ENCODE measurements at regions not wholly inside any gene's neighbourhood (a gene's known extent, or its start where the extent isn't known, plus 50 kb on each side); places are given as distances from the start of the nearest gene placed in this dataset.

- TF ChIP-seq ATF1 (CRISPR knock-in tag; IDR thresholded peaks at IDR 0.05) (no peak), EMX1 (CRISPR knock-in tag; IDR thresholded peaks at IDR 0.05) (no peak), ATF2 (CRISPR knock-in tag; IDR thresholded peaks at IDR 0.05; ENCODE audit: borderline replicate concordance, low read depth) (no peak), ETV6 (CRISPR knock-in tag; IDR thresholded peaks at IDR 0.05) (no peak), TP53 (CRISPR knock-in tag; IDR thresholded peaks at IDR 0.05) (no peak), ZNF512 (CRISPR knock-in tag; IDR thresholded peaks at IDR 0.05; ENCODE audit: borderline replicate concordance) (no peak)
- H3K4me3 Mint-ChIP-seq = no peak overlapping the region
- DNase-seq (ENCODE audit: low spot score) = no peak
- ChIA-PET CTCF (no interaction called here), POLR2A (no interaction called here)
- H3K36me3 Mint-ChIP-seq = no peaks in the 10 kb centered on the region
- no peaks in the 10 kb centered on the region for H3K27me3 Mint-ChIP-seq (ENCODE audit: low read depth)
- ATAC-seq = no peak
- H3K27ac Mint-ChIP-seq = no peak overlapping the region
- no peaks in the 10 kb centered on the region for H3K9me3 Mint-ChIP-seq
- peaks cover 13% of the 10 kb centered on the region for H3K4me1 Mint-ChIP-seq
Observed at GRCh38 chr13:94860981-94861407, 148.6 kb upstream of the SOX21 start.

GRCh38 chr13:94859811-94860210 is 147.5 kb upstream of the SOX21 start:
- Mint-ChIP-seq H3K36me3 (peaks cover under 1% of the 10 kb centered on the region; the same call in 1 of the 2 replicates), H3K9me3 (peaks cover 2% of the 10 kb centered on the region), H3K4me3 (no peak overlapping the region), H3K4me1 (peaks cover 13% of the 10 kb centered on the region), H3K27me3 (ENCODE audit: low read depth) (no peaks in the 10 kb centered on the region), H3K27ac (no peak overlapping the region)
- ATAC-seq = no peak
- ChIA-PET POLR2A (no interaction called here), CTCF (interaction anchor here (1.0 kb wide), 1 partner anchor 329 kb away, joined by 3 read pairs; no protein-coding TSS in a partner anchor)
- no peak for DNase-seq (ENCODE audit: low spot score)
- no peak for TF ChIP-seq STAT6 (CRISPR knock-in tag; conservative IDR thresholded peaks at IDR 0.05; ENCODE audit: low read depth)
- TF ChIP-seq CREB1 (CRISPR knock-in tag; IDR thresholded peaks at IDR 0.05) = no peak
- TF ChIP-seq ATF3 (CRISPR knock-in tag; conservative IDR thresholded peaks at IDR 0.05) = no peak
- TF ChIP-seq AFF4 (CRISPR knock-in tag; IDR thresholded peaks at IDR 0.05; ENCODE audit: borderline replicate concordance) = no peak
- no peak for TF ChIP-seq SP1 (CRISPR knock-in tag; conservative IDR thresholded peaks at IDR 0.05)
- no peak for TF ChIP-seq ARID4B (CRISPR knock-in tag; IDR thresholded peaks at IDR 0.05; ENCODE audit: borderline replicate concordance)
- TF ChIP-seq ZNF219 (CRISPR knock-in tag; IDR thresholded peaks at IDR 0.05; ENCODE audit: borderline replicate concordance) = no peak
- TF ChIP-seq NR1H2 (CRISPR knock-in tag; IDR thresholded peaks at IDR 0.05) = no peak
- no peak for TF ChIP-seq USF2 (CRISPR knock-in tag; IDR thresholded peaks at IDR 0.05)
- no peak for TF ChIP-seq OVOL2 (CRISPR knock-in tag; IDR thresholded peaks at IDR 0.05; ENCODE audit: borderline replicate concordance)
